Duodenal mucosa (tissue), 2 donors: ENCODE measurements at regions not wholly inside any gene's neighbourhood (a gene's known extent, or its start where the extent isn't known, plus 50 kb on each side); places are given as distances from the start of the nearest gene placed in this dataset.
"Not testable (repeated sequence)": the region's sequence is repeated elsewhere in the genome, so short reads cannot be mapped to it uniquely, and the experiment has no call there.

Experiments
- H3K27ac ChIP-seq: one replicate; pipeline ENCODE4 v1.7.0; 2013; ENCODE audit warnings: low read depth, low read length
- H3K27me3 ChIP-seq, 2 donors: one replicate each; pipeline ENCODE4 v1.7.0; 2013; ENCODE audit warnings: low read length in 2 of 2, control low read depth in 1 of 2; ENCODE audit not compliant: insufficient read depth in 2 of 2, control insufficient read depth in 1 of 2
- H3K36me3 ChIP-seq, 2 donors: one replicate each; pipeline ENCODE4 v1.7.0; 2013; ENCODE audit warnings: low read length in 2 of 2, control low read depth in 1 of 2; ENCODE audit not compliant: insufficient read depth in 2 of 2, control insufficient read depth in 1 of 2
- H3K4me1 ChIP-seq, 2 donors: one replicate each; pipeline ENCODE4 v1.7.0; 2013; ENCODE audit warnings: low read length in 2 of 2, control low read depth in 1 of 2; ENCODE audit not compliant: insufficient read depth in 2 of 2, control insufficient read depth in 1 of 2
- H3K4me3 ChIP-seq, 2 donors: one replicate each; pipeline ENCODE4 v1.7.0; 2013; ENCODE audit warnings: low read length in 2 of 2, low read depth in 1 of 2
- H3K9ac ChIP-seq, 2 donors: one replicate each; pipeline ENCODE4 v1.7.0; 2013; ENCODE audit warnings: low read length in 2 of 2, low read depth in 1 of 2
- H3K9me3 ChIP-seq, 2 donors: one replicate each; pipeline ENCODE4 v1.7.0; 2013; ENCODE audit warnings: low read length in 2 of 2, control low read depth in 1 of 2; ENCODE audit not compliant: control insufficient read depth in 1 of 2

DNA sequence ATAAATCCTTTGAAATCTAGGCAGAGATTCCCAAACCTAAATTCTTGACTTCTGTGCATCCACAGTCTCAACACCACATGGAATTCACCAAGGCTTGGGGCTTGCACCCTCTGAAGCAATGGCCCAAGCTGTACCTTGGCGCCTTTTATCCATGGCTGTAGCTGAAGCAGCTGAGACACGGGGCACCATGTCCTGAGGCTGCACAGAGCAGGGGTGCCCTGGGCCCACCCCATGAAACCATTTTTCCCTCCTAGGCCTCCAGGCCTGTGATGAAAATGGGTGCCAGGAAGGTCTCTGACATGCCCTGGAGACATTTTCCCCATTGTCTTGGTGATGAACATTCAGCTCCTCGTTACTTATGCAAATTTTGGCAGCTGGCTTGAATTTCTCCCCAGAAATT is 158.6 kb upstream of the NUDT12 start:
- no peak overlapping the region for H3K4me3 ChIP-seq
- H3K9me3 ChIP-seq, result peaks cover 8 to 10% of the 10 kb centered on the region in 2 donors
- no peaks in the 10 kb centered on the region for H3K36me3 ChIP-seq
- H3K9ac ChIP-seq, result no peak overlapping the region
- no peaks in the 10 kb centered on the region for H3K4me1 ChIP-seq
- H3K27ac ChIP-seq, result no peak overlapping the region
- no peaks in the 10 kb centered on the region for H3K27me3 ChIP-seq

DNA sequence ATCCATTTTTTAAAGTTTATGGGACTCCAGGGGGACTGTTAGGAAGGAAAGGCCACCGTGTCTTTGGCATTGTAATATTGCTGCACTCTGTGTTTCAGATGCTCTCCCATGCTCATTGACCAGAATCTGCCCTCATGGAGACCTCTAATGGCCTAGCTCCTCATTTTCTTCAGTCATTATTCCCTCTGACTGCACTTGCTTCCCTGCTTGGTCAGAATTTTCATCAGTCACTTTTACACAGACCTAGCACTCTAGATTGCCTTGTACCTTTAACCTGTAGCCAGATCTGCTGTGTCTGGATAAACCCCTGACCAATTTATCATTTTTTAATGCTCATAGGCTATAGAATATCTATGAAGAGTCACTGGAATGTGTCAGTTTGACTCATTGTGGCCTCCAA is 155.5 kb upstream of the NUDT12 start:
- Histone ChIP-seq H3K4me1 (no peaks in the 10 kb centered on the region), H3K27ac (no peak overlapping the region), H3K4me3 (no peak overlapping the region), H3K36me3 (no peaks in the 10 kb centered on the region), H3K9ac (no peak overlapping the region), H3K27me3 (no peaks in the 10 kb centered on the region), H3K9me3 (peaks cover 8 to 10% of the 10 kb centered on the region in 2 donors)

DNA sequence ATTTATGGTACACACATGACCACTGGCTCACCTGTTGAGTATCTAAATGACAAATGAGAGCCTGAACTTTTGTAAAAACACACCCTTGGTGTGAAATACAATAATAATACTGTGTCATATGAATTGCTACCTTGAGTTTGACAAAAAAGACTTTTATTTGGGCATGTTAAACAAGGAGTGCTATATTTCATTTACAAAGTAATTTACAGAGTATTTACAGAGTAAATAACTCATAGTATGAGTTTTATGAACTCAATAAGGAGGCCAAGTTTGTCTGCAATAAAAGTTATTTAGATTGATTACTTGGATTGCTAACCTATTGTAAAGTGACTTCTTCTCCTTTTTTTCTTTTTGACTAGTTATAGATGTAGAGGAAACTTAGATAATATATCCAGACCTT is 146.0 kb upstream of the NUDT12 start:
- H3K9me3 ChIP-seq, result no peaks in the 10 kb centered on the region
- H3K27me3 ChIP-seq, result no peaks in the 10 kb centered on the region
- no peak overlapping the region for H3K27ac ChIP-seq
- H3K36me3 ChIP-seq, result no peaks in the 10 kb centered on the region
- H3K9ac ChIP-seq, result no peak overlapping the region
- no peak overlapping the region for H3K4me3 ChIP-seq
- no peaks in the 10 kb centered on the region for H3K4me1 ChIP-seq

DNA sequence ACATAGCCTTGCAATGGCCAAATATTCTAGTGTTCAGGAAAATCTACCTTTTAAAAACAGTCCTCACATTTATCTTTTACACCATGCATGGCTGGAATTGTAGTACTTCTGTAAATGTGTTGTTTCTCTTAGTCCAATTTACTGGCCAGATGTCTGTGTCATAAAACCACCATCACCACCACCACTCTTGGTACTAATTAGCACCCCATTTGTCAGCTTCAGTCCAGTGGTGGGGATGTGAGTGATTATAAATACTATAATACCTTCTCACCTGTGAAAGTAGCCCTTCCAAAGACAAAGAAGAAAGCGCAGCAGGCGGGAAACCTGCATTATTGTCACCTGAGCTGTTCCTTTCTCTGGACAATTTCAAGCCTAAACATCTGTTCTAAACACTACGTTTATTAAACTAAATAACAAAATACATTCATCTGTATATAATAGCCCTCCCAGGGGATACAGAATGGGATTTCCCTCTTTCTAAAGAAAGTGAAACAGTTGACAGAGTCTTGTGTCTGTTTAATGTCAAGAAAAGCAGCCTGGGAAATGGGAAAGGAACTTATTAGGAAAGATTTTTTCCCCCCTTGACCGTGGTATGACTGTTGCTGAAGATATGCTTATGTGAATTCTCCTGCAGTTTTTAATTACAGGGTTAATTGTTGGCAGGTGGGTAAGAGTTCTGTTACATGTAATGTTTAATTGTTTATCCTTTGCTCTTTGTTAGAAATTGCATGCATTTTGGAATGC is 144.5 kb upstream of the NUDT12 start:
- Histone ChIP-seq H3K4me3 (no peak overlapping the region), H3K27me3 (no peaks in the 10 kb centered on the region)

DNA sequence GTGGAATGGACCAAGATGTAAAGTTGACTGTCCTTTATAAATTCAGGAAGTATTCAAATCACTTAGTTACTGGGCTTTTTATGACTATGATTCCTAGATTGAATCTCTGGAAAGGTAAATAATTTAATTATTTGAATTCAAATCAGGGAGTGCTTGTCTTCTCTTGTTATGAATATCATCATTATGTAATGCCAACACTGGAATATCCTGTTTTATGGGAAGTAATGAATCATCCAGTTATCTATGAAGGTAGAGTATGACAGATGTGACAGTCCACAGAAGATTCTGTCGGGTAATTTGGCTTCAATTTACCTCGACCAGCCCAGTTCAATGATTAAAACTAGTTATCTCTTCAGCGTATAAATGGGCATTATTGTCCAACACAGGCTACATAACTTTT is 141.0 kb upstream of the NUDT12 start:
- Histone ChIP-seq H3K9ac (no peak overlapping the region), H3K27ac (no peak overlapping the region), H3K4me1 (no peaks in the 10 kb centered on the region), H3K36me3 (no peaks in the 10 kb centered on the region), H3K27me3 (no peaks in the 10 kb centered on the region), H3K4me3 (no peak overlapping the region), H3K9me3 (no peaks in the 10 kb centered on the region)

More for the DNA sequence above, 144.5 kb upstream of the NUDT12 start:
- H3K9me3 ChIP-seq, result no peaks in the 10 kb centered on the region
- H3K27ac ChIP-seq, result no peak overlapping the region
- H3K9ac ChIP-seq, result no peak overlapping the region
- no peaks in the 10 kb centered on the region for H3K4me1 ChIP-seq
- no peaks in the 10 kb centered on the region for H3K36me3 ChIP-seq

DNA sequence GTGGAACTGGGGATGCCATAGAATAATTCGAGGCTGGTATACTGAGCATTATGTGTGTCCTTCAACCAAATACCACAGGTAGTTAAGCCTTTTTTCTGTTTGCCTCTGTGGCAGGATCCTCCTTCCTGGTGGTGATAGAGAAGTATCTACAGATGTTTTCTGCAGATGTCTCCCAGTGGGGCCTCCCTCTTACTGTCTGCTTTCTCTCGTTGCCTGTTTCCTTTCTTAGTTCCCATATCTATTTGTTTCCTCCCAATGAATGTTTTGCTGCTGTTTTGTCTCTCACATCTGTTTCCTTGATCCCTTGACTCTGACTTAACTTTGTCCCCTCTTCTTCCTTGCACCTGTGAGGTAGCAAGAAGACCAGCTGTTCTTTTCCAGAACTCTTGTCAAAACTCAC is 130.9 kb upstream of the NUDT12 start:
- Histone ChIP-seq H3K27me3 (no peaks in the 10 kb centered on the region), H3K4me1 (no peaks in the 10 kb centered on the region), H3K4me3 (no peak overlapping the region), H3K27ac (no peak overlapping the region), H3K9ac (no peak overlapping the region), H3K9me3 (no peaks in the 10 kb centered on the region), H3K36me3 (no peaks in the 10 kb centered on the region)

DNA sequence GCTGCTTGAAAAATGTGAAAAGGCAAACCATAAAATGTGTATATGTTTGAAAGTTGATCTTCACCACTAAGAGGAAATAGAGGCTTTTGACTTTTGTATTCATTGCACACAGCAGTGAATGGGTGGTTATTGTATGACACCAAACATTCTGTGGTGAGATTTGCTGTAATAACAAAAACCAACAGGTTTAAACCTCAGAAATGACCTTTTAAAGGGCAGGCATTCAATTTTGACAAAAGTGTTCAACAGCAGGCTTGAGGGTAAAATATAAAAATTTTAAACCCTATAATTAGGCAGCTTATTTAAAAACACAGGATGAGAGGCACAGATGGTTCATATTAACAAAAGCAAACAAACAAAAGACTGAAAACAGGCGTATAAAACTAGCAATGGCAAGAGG is 128.1 kb upstream of the NUDT12 start:
- H3K36me3 ChIP-seq, result no peaks in the 10 kb centered on the region
- no peak overlapping the region for H3K27ac ChIP-seq
- no peaks in the 10 kb centered on the region for H3K9me3 ChIP-seq
- no peaks in the 10 kb centered on the region for H3K4me1 ChIP-seq
- no peak overlapping the region for H3K4me3 ChIP-seq
- no peaks in the 10 kb centered on the region for H3K27me3 ChIP-seq
- H3K9ac ChIP-seq, result no peak overlapping the region

DNA sequence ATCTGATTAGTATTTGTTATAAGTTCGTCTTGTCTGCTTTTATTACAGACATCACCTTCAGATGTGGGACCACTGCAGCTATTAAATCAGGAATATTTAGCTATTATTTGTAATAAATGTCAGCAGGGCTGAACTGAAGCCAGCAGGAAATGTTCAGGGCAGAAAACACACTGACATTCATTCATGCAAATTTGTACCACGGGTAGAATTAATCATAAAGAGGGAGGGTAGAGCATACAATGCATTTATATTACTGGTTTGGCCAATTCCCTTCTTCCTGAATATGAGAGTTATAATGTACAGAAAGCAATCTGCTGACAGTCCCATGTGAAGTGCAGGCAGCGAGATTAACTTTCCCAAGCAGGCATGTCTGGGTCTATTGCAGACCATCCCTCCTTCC is 117.3 kb upstream of the NUDT12 start:
- Histone ChIP-seq H3K36me3 (no peaks in the 10 kb centered on the region), H3K9ac (no peak overlapping the region), H3K27ac (no peak overlapping the region), H3K27me3 (no peaks in the 10 kb centered on the region), H3K4me3 (no peak overlapping the region), H3K4me1 (no peaks in the 10 kb centered on the region), H3K9me3 (no peaks in the 10 kb centered on the region)

DNA sequence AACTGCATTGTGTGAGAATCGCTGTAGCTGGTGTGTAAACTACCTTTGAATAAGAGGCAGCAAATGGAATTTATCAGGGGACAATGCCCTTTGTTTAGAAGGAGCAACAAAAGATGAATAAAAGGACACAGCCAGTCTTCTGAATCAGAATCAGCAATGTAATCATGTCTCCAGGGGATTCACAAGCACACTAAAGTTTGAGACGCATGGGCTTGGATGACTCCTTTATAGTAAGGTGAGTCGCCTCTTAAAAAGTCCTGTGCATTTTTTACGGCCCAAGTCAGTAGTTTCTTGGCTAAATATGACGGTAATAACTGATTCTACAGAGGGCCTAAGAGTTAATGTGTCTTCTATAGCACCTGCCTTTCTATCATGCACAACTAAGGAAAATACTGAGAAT is 113.6 kb upstream of the NUDT12 start:
- not testable (repeated sequence) for H3K4me3 ChIP-seq, H3K4me1 ChIP-seq, H3K27me3 ChIP-seq, H3K36me3 ChIP-seq, H3K9me3 ChIP-seq, H3K27ac ChIP-seq, H3K9ac ChIP-seq

DNA sequence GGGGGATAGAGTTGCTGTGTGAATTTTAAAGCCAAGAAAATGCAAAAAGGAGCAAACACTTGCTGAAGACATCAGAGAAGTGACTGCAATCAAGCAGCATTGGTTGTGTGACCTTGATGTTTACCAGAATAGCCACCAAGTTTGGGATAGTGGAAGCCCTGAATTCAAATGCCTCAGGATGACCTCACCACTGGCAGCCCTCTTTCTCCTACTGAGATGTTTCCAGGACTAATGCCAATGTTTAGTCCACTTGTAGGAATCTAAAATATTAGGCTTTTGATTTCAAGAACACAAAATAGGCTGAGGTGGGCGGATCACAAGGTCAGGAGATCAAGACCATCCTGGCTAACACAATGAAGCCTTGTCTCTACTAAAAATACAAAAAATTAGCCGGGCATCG is 112.2 kb upstream of the NUDT12 start:
- Histone ChIP-seq H3K4me1 (no peaks in the 10 kb centered on the region), H3K9me3 (no peaks in the 10 kb centered on the region), H3K4me3 (no peak overlapping the region), H3K36me3 (no peaks in the 10 kb centered on the region), H3K27ac (no peak overlapping the region), H3K27me3 (no peaks in the 10 kb centered on the region), H3K9ac (no peak overlapping the region)

DNA sequence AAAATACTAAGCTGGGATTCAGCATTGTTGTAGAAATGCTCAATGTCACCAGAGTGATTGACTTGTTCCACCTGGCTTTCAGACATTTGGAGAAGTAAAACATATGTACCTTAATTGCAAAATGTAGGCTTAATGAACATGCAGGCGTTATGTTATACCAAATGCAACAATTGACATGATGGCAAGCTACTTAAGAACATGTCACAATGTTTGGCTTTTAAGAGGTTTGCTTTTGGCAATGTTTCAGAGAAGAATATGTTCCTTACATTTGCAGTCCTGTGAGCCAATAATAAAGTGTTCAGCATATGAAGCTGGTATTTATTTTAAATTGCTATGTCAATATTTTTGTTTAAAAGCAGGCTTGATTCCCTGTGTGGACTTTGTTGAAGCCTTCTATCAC is 111.7 kb upstream of the NUDT12 start:
- Histone ChIP-seq H3K4me3 (no peak overlapping the region), H3K36me3 (no peaks in the 10 kb centered on the region), H3K27me3 (no peaks in the 10 kb centered on the region), H3K9ac (no peak overlapping the region), H3K9me3 (no peaks in the 10 kb centered on the region), H3K4me1 (no peaks in the 10 kb centered on the region), H3K27ac (no peak overlapping the region)
